ENCODE measurements at regions not wholly inside any gene's neighbourhood (a gene's known extent, or its start where the extent isn't known, plus 50 kb on each side); places are given as distances from the start of the nearest gene placed in this dataset.

DNA sequence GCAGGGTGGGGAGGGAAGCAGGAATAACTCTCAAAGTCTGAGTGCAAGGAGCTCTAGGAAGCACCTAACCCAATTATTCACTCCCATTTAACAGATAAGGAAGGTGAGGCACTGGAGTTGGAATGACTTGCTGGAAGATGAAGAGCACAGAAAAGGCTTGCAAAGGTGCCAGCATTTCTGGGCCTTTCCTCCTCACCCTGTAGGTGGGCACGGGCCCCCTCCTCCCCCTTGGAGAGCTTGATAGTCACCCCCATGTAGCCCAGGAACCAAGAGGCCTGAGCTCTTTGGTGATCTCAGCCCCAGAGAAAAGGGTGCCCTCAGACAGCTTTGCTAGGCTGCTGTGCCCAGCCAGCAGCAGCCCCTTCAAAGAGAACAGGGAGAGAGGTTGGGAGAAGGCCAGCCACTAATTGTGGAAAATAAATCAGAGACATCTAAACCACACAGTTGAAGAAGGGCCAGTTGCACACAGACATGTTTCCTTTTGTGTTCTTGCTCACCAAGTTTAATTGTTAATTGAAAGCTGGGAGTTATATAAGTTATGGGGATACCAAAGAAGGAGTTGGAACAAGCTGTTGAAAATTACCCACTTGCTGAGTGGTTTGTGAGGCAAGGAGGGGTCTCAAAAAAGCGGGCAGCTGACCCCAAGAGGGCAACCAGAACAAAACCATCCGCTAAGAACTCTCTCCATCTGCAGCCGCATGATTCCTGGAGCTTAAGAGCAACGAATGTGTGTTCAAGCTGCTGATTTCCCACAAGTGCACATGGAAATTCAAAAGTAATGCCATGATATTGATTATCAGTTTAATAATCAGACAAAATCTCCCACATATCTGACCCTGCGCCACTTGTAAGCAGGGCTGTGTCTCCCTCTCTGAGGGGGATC lies 77.0 kb downstream of the MRPL14 start:
- TF ChIP-seq, protein P1, sequence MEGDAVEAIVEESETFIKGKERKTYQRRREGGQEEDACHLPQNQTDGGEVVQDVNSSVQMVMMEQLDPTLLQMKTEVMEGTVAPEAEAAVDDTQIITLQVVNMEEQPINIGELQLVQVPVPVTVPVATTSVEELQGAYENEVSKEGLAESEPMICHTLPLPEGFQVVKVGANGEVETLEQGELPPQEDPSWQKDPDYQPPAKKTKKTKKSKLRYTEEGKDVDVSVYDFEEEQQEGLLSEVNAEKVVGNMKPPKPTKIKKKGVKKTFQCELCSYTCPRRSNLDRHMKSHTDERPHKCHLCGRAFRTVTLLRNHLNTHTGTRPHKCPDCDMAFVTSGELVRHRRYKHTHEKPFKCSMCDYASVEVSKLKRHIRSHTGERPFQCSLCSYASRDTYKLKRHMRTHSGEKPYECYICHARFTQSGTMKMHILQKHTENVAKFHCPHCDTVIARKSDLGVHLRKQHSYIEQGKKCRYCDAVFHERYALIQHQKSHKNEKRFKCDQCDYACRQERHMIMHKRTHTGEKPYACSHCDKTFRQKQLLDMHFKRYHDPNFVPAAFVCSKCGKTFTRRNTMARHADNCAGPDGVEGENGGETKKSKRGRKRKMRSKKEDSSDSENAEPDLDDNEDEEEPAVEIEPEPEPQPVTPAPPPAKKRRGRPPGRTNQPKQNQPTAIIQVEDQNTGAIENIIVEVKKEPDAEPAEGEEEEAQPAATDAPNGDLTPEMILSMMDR (IDR thresholded peaks at IDR 0.05; ENCODE audit: insufficient read depth, low read length, poor library complexity, severe bottlenecking) = no peak
- no peaks in the 10 kb centered on the region for H3K36me3 ChIP-seq (ENCODE audit: control insufficient read depth, insufficient read depth, low read length)
- H3K4me3 ChIP-seq (ENCODE audit: low read depth, low read length) = no peak overlapping the region
- no peaks in the 10 kb centered on the region for H3K27me3 ChIP-seq (ENCODE audit: control insufficient read depth, insufficient read depth, low read length)
- no peak for DNase-seq (ENCODE audit: low read depth)

DNA sequence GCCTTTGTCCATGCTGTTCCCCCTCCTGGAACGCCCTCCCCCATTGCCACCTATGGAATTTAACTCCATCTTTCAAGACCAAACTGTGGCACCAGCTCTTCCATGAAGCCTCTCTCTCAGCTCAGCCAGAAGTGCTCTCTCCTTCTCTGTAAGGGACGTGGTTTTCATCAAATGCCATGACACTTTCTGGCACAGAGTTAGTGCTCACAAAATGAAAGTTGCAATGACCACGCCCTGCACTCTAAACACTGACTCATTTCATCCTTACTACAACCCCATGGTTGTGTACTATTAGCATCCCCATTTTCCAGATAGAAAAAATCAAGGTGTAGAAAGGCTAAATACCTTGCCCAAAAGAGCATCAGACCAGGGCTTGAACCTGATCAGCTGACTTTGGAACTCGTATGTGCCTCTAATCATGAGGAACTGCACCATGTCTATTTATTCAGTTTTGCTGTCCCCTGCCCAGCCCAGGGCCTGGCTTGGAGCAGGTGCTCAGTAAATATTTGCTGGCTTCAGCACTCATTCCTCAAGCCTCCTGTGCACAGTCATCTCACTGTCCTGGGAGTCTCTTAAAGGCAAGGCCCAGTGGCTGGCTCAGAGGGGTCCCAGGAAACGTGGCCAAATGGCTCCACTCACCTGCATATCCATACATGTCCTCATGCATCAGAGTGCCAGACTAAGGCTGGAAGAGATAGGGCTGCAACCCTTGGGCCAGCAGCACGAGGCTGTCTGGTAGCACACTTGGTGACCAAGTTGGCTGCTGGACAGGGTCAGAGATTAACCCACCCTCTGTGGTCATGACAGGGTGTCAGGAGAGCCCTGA lies 77.9 kb downstream of the MRPL14 start:
- TF ChIP-seq, protein P1 (IDR thresholded peaks at IDR 0.05; ENCODE audit: insufficient read depth, low read length, poor library complexity, severe bottlenecking) = no peak
- Histone ChIP-seq H3K36me3 (ENCODE audit: control insufficient read depth, insufficient read depth, low read length) (no peaks in the 10 kb centered on the region), H3K4me3 (ENCODE audit: low read depth, low read length) (no peak overlapping the region), H3K27me3 (ENCODE audit: control insufficient read depth, insufficient read depth, low read length) (no peaks in the 10 kb centered on the region)
- DNase-seq (ENCODE audit: low read depth) = no peak

DNA sequence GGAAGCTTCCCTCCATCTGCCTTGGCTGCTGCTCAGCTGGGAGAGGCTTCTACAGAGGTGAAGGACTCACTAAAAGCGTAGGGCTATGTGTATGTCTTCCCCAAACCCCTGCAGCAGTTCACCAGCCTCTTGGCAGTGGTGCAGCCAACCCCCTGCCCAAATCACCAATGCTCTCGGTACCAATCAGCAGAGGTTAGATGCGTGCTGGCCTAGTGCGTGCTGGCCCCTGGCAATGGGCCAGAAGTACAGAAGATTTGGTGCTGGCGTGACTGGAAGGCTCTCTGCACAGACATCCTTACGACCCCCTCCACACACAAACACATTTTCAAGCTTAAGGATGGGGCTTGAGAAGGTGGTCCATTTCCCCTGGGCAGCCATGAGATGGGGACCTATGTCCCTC lies 79.0 kb downstream of the MRPL14 start:
- no peaks in the 10 kb centered on the region for H3K36me3 ChIP-seq (ENCODE audit: control insufficient read depth, insufficient read depth, low read length)
- TF ChIP-seq, protein P1 (IDR thresholded peaks at IDR 0.05; ENCODE audit: insufficient read depth, low read length, poor library complexity, severe bottlenecking) = no peak

GRCh38 chr6:44047801-44048200 lies 79.5 kb downstream of the MRPL14 start:
- Histone ChIP-seq H3K27me3 (ENCODE audit: control insufficient read depth, insufficient read depth, low read length) (no peaks in the 10 kb centered on the region), H3K4me3 (ENCODE audit: low read depth, low read length) (no peak overlapping the region), H3K36me3 (ENCODE audit: control insufficient read depth, insufficient read depth, low read length) (no peaks in the 10 kb centered on the region)
- TF ChIP-seq, protein P1 (IDR thresholded peaks at IDR 0.05; ENCODE audit: insufficient read depth, low read length, poor library complexity, severe bottlenecking) = no peak
- no peak for DNase-seq (ENCODE audit: low read depth)

More for the DNA sequence above, 79.0 kb downstream of the MRPL14 start:
- DNase-seq (ENCODE audit: low read depth) = no peak
- H3K4me3 ChIP-seq (ENCODE audit: low read depth, low read length) = no peak overlapping the region
- no peaks in the 10 kb centered on the region for H3K27me3 ChIP-seq (ENCODE audit: control insufficient read depth, insufficient read depth, low read length)

GRCh38 chr6:44047179-44047546 lies 80.1 kb downstream of the MRPL14 start:
- H3K27me3 ChIP-seq (ENCODE audit: control insufficient read depth, insufficient read depth, low read length) = no peaks in the 10 kb centered on the region
- DNase-seq (ENCODE audit: low read depth) = no peak
- TF ChIP-seq, protein P1 (IDR thresholded peaks at IDR 0.05; ENCODE audit: insufficient read depth, low read length, poor library complexity, severe bottlenecking) = no peak
- H3K36me3 ChIP-seq (ENCODE audit: control insufficient read depth, insufficient read depth, low read length) = no peaks in the 10 kb centered on the region
- H3K4me3 ChIP-seq (ENCODE audit: low read depth, low read length) = no peak overlapping the region
